Common myeloid progenitor, CD34-positive (primary cell): ENCODE measurements at regions not wholly inside any gene's neighbourhood (a gene's known extent, or its start where the extent isn't known, plus 50 kb on each side); places are given as distances from the start of the nearest gene placed in this dataset.
A peak's percentile ranks its signal among the peaks of the same experiment; 100 is the strongest.

Source experiments
- CTCF ChIA-PET: fragments of 350-600 bp; sonication (Branson Sonifier 250); formaldehyde crosslinking; loops from one replicate; lab custom pipeline; 2021; ENCODE audit warnings: antibody characterized with exemption; lab: Charles Lee
- POLR2A ChIA-PET: fragments of 350-600 bp; sonication (Branson Sonifier 250); formaldehyde crosslinking; loops from one replicate; lab custom pipeline; 2021; ENCODE audit warnings: antibody characterized with exemption; lab: Charles Lee
- DNase-seq, 3 donors: peaks; one replicate each; pipeline versions ENCODE4 v3.0.0 to v3.0.0-alpha.2; 2013
- H3K27ac ChIP-seq, 2 experiments: 1 replicate in 1 of 2; 2 replicates in 1 of 2; pipeline ENCODE4 v1.7.0; 2013; ENCODE audit warnings: inconsistent platforms in 2 of 2, low read length in 2 of 2, mild to moderate bottlenecking in 2 of 2, low read depth in 1 of 2, moderate library complexity in 1 of 2; ENCODE audit not compliant: severe bottlenecking in 2 of 2, insufficient read depth in 1 of 2, poor library complexity in 1 of 2
- H3K27me3 ChIP-seq, 5 experiments: replicated peaks in 2 of 5; 1 replicate in 3 of 5; 2 replicates in 2 of 5; pipeline versions ENCODE4 v1.6.1 to v1.7.0; 2013; ENCODE audit warnings: low read length in 4 of 5, mild to moderate bottlenecking in 2 of 5, moderate library complexity in 2 of 5, inconsistent platforms in 1 of 5; ENCODE audit not compliant: insufficient read depth in 5 of 5, control insufficient read depth in 4 of 5
- H3K36me3 ChIP-seq, 4 experiments: 1 replicate in 2 of 4; 2 replicates in 2 of 4; pipeline versions ENCODE4 v1.6.1 to v1.7.0; 2013; ENCODE audit warnings: low read length in 3 of 4, control low read depth in 1 of 4, mild to moderate bottlenecking in 1 of 4; ENCODE audit not compliant: control insufficient read depth in 4 of 4, insufficient read depth in 4 of 4
- H3K4me1 ChIP-seq, 4 experiments: 1 replicate in 3 of 4; 2 replicates in 1 of 4; pipeline versions ENCODE4 v1.6.1 to v1.7.1; 2013; ENCODE audit warnings: low read length in 3 of 4, mild to moderate bottlenecking in 3 of 4, control low read depth in 1 of 4, inconsistent platforms in 1 of 4, moderate library complexity in 1 of 4; ENCODE audit not compliant: control insufficient read depth in 4 of 4, insufficient read depth in 4 of 4; ENCODE audit errors: control extremely low read depth in 1 of 4
- H3K4me3 ChIP-seq, 7 experiments: 1 replicate in 4 of 7; 2 replicates in 3 of 7; pipeline versions ENCODE4 v1.5.1 to v1.7.0; 2013; ENCODE audit warnings: mild to moderate bottlenecking in 7 of 7, low read length in 6 of 7, moderate library complexity in 6 of 7, inconsistent platforms in 2 of 7, low read depth in 2 of 7, control low read depth in 1 of 7; ENCODE audit not compliant: insufficient read depth in 4 of 7, control insufficient read depth in 1 of 7; ENCODE audit errors: extremely low read depth in 1 of 7
- H3K9me3 ChIP-seq, 5 experiments: 1 replicate in 4 of 5; 2 replicates in 1 of 5; pipeline versions ENCODE4 v1.6.1 to v1.7.1; 2013; ENCODE audit warnings: low read length in 4 of 5, mild to moderate bottlenecking in 2 of 5, inconsistent platforms in 1 of 5, low read depth in 1 of 5, moderate library complexity in 1 of 5; ENCODE audit not compliant: control insufficient read depth in 4 of 5, insufficient read depth in 2 of 5; ENCODE audit errors: control extremely low read depth in 1 of 5
- WGBS: methylation state at CpG from one replicate; pipeline ENCODE4 v1.1.5; 2013; ENCODE audit not compliant: insufficient coverage; 5-methylcytosine and 5-hydroxymethylcytosine counted together

- peak overlapping the region in 1 of 2 experiments; percentile 84 for H3K27ac ChIP-seq
- CTCF ChIA-PET: interaction anchor here (1.1 kb wide), 1 partner anchor 60 kb away, joined by 3 read pairs; no protein-coding TSS in a partner anchor
- H3K4me1 ChIP-seq: peaks cover 5 to 29% (median 10%) of the 10 kb centered on the region in 4 experiments
- no peaks in the 10 kb centered on the region for H3K27me3 ChIP-seq
- no peak for DNase-seq
- 89% methylated on average over 5 of the region's 7 CpGs for WGBS
- H3K9me3 ChIP-seq: peaks cover 0 to 18% (median 2%) of the 10 kb centered on the region in 5 experiments
- H3K4me3 ChIP-seq: peak overlapping the region in 1 of 7 experiments; percentile 19
- no peaks in the 10 kb centered on the region for H3K36me3 ChIP-seq
- POLR2A ChIA-PET: no interaction called here
These were observed 115.2 kb downstream of the NAA11 start for GRCh38 chr4:79210636-79211049.

GRCh38 chr4:79209822-79210635 is 115.8 kb downstream of the NAA11 start:
- ChIA-PET CTCF (no interaction called here), POLR2A (no interaction called here)
- Histone ChIP-seq H3K27me3 (no peaks in the 10 kb centered on the region), H3K27ac (peak overlapping the region; percentile 69 to 84), H3K4me3 (peak overlapping the region in 2 of 7 experiments; percentile 17 to 19), H3K36me3 (no peaks in the 10 kb centered on the region), H3K4me1 (peaks cover 5 to 29% (median 10%) of the 10 kb centered on the region in 4 experiments), H3K9me3 (peaks cover 0 to 19% (median 0%) of the 10 kb centered on the region in 5 experiments)
- WGBS: 45% methylated on average over 11 of the region's 14 CpGs
- peak; percentile 81 to 97 (median 92) for DNase-seq

- Histone ChIP-seq H3K9me3 (peaks cover 0 to 17% (median 0%) of the 10 kb centered on the region in 5 experiments), H3K4me1 (peaks cover 5 to 29% (median 10%) of the 10 kb centered on the region in 4 experiments), H3K27me3 (no peaks in the 10 kb centered on the region), H3K36me3 (no peaks in the 10 kb centered on the region), H3K27ac (peak overlapping the region; percentile 8 to 84), H3K4me3 (peak overlapping the region in 1 of 7 experiments; percentile 28)
- WGBS: no CpG with 5 or more reads among the region's 3 CpGs
- peak in 2 of 3 donors; percentile 34 to 67 for DNase-seq
- CTCF ChIA-PET: interaction anchor here (0.8 kb wide), 2 partner anchors 14 to 368 kb away, joined by 3 read pairs; no protein-coding TSS in a partner anchor
- POLR2A ChIA-PET: no interaction called here
These were observed 116.8 kb downstream of the NAA11 start for GRCh38 chr4:79209081-79209480.

- H3K4me1 ChIP-seq: peaks cover 5 to 29% (median 10%) of the 10 kb centered on the region in 4 experiments
- ChIA-PET POLR2A (no interaction called here), CTCF (no interaction called here)
- no peaks in the 10 kb centered on the region for H3K27me3 ChIP-seq
- no peak for DNase-seq
- H3K27ac ChIP-seq: no peak overlapping the region
- H3K4me3 ChIP-seq: no peak overlapping the region
- peaks cover 0 to 17% (median 0%) of the 10 kb centered on the region in 5 experiments for H3K9me3 ChIP-seq
- H3K36me3 ChIP-seq: no peaks in the 10 kb centered on the region
These were observed 118.6 kb downstream of the NAA11 start for GRCh38 chr4:79207281-79207680.

- peaks cover 5 to 27% (median 10%) of the 10 kb centered on the region in 4 experiments for H3K4me1 ChIP-seq
- POLR2A ChIA-PET: no interaction called here
- CTCF ChIA-PET: no interaction called here
- H3K27me3 ChIP-seq: no peaks in the 10 kb centered on the region
- H3K9me3 ChIP-seq: peaks cover 0 to 17% (median 0%) of the 10 kb centered on the region in 5 experiments
- H3K4me3 ChIP-seq: no peak overlapping the region
- no peaks in the 10 kb centered on the region for H3K36me3 ChIP-seq
- WGBS: 100% methylated on average over 2 of the region's 4 CpGs
- DNase-seq: no peak
- H3K27ac ChIP-seq: no peak overlapping the region
These were observed 119.2 kb downstream of the NAA11 start for GRCh38 chr4:79206660-79207059.

GRCh38 chr4:79205121-79205520 is 120.7 kb downstream of the NAA11 start:
- Histone ChIP-seq H3K4me1 (peaks cover 5 to 19% (median 8%) of the 10 kb centered on the region in 4 experiments), H3K36me3 (no peaks in the 10 kb centered on the region), H3K4me3 (no peak overlapping the region), H3K27ac (no peak overlapping the region), H3K9me3 (peaks cover 0 to 17% (median 0%) of the 10 kb centered on the region in 5 experiments), H3K27me3 (no peaks in the 10 kb centered on the region)
- ChIA-PET POLR2A (no interaction called here), CTCF (no interaction called here)
- no peak for DNase-seq
- WGBS: 100% methylated on average over 1 of the region's 3 CpGs

- Histone ChIP-seq H3K4me3 (no peak overlapping the region), H3K4me1 (peaks cover 7 to 24% (median 10%) of the 10 kb centered on the region in 4 experiments), H3K27me3 (no peaks in the 10 kb centered on the region), H3K27ac (no peak overlapping the region), H3K9me3 (peaks cover 0 to 13% (median 0%) of the 10 kb centered on the region in 5 experiments), H3K36me3 (no peaks in the 10 kb centered on the region)
- no peak for DNase-seq
- POLR2A ChIA-PET: no interaction called here
- WGBS: no CpG with 5 or more reads among the region's 2 CpGs
- CTCF ChIA-PET: interaction anchor here (0.6 kb wide), 1 partner anchor 1604 kb away, joined by 3 read pairs; no protein-coding TSS in a partner anchor
These were observed 123.9 kb downstream of the NAA11 start for GRCh38 chr4:79201971-79202370.
